ENCODE measurements at regions not wholly inside any gene's neighbourhood (a gene's known extent, or its start where the extent isn't known, plus 50 kb on each side); places are given as distances from the start of the nearest gene placed in this dataset.
"Not testable (repeated sequence)": the region's sequence is repeated elsewhere in the genome, so short reads cannot be mapped to it uniquely, and the experiment has no call there.

DNA sequence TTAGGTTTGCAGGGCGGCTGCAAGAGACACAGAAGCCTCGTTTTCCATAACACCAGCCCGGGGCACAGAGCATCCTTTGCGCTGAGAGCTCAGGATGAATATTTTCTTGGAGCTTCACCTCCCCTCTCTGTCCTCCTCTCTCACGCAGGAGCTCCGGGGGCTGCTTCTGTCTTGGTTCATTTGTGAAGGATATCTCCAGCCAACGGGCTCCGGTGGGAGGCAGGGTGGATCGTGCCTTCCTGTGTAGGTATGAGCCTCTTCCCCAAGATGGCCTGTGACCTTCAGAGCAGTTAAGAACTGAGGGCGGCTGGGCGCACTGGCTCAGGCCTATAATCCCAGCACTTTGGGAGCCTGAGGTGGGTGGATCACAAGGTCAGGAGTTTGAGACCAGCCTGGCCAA, 319.0 kb upstream of the C1orf174 start:
- intact Hi-C loops (cut with DNase I) = no loop called here
- no peak for DNase-seq (ENCODE audit: low spot score)

DNA sequence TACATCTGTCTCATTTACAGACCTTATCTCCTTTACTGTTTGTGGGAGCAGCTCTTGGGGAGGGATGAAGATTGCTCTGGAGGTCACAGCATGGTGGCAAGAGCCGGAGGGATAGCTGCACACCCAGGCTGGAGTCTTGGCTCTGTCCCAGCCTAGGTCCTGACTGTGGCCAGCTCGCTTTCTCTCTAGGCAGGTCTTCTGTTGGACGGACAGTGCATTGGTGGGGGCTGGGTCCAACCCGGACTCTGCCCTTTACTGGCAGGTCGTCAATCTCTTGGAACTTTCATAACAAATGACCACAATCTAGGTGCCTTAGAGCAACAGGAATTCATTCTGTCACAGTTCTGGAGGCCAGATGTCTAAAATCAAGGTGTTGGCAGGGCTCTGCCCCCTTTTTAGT, 319.8 kb upstream of the C1orf174 start:
- intact Hi-C loops (cut with DNase I) = no loop called here
- no peak for DNase-seq (ENCODE audit: low spot score)

DNA sequence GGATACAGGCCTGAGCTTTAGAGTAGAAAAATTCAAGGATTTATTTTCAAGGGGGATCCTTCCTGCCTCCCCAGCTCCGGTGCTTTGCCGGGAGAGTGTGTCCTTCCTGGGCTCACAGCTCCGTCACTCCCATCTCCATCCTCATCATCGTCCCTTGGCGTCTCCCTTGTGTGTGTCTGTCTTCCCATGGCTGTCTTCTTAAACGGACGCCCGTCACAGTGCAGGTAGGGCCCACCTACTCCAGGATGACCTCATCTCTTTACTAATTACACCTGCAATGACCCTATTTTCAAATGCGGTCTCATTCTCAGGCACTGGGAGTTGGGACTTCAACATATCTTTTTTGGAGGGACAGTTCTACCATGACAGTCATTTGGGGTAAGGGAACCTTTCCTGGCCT, 320.3 kb upstream of the C1orf174 start:
- intact Hi-C loops (cut with DNase I) = no loop called here
- DNase-seq (ENCODE audit: low spot score) = no peak

DNA sequence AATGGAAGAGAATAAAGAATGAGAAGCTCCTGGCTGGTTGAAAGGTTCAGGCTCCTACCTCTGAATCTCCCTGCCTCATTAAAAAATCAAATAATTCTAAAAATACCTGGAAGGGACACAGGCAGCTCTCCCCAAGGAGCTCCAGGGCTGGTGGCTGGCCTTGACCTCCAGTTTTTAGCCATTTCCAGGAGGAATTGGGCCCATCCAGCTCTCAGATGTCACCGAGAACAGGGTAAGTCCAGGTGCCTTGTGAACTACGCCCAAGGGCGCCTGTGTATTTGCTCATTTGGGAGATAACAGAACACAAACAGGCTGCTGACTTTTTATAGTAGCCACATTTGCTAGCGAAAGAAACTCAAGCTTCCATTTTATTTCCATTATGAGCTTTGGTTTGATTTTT, 321.0 kb upstream of the C1orf174 start:
- intact Hi-C loops (cut with DNase I) = no loop called here
- DNase-seq (ENCODE audit: low spot score) = no peak

DNA sequence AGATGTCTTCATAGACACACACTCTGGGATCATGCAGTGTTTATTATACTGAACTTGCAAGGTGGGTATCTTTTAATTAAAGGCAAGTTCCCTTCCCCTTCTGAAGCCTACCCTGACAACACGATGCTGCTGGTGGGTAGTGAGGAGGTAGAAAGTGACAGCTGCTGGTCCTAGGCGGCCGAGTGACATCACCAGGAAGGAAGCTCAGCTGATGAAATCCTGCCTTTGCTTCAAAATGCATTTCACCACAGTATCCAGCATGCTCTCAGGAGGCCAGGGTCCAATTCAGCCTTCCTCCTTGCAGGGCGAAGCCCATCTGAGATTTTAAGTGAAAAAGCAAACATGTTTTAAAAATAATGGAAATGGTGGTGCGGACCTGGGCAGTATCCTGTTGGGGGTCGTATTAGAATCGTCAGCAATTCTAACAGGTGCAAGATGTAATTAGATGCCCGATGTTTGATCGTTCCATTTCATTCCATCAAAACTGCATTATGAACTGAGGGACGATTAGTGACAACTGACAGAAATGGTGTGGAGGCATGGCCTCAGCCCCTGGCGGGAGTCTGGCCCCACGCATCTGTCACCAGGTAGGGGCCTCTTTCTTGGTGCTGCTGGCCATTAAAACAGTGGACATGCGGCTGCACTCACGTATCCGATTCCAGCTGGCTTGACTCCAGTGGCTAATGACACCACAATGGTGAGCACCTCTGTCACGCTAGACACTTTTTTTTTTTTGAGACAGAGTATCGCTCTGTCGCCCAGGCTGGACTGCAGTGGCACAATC, 324.8 kb upstream of the C1orf174 start:
- no peak for DNase-seq (ENCODE audit: low spot score)
- intact Hi-C loops (cut with DNase I) = no loop called here

DNA sequence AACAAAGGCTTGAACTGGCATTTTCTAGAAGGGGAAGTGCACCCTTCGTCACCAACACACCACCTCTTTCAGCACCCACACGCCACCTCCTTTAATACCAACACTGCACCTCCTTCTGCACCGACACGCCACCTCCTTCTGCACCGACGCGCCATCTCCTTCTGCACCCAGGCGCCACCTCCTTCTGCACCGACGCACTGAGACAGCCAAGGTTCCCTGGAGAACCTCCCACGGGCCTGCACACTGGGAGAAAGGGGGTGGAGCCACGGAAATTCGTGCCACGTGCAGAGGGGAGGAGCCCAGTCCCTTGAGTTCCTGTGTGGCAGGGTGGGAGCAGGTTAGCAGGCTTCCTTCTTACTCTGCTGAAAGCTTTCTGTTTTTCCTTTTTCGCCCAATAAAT, 327.9 kb upstream of the C1orf174 start:
- intact Hi-C loops (cut with DNase I) = no loop called here
- DNase-seq (ENCODE audit: low spot score) = no peak

DNA sequence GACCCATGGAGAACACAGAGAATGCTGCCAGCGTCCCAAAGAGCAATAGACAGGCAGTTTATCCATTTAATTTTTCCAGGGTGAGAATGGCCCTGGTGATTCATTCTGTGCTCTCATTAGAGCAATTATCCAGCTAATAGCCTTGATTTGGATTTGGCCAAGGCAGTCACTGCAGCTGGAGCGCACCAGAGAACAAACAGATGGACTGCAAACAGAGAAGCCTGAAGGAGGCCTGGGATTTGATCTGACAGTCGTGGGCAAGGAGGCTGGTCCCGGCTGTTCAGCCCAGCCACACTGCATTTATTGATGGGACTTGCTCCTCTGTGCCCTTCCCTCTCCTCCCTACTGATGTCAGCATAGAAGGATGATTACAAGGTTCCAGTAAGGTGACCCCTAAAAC, 353.9 kb upstream of the C1orf174 start:
- intact Hi-C loops (cut with DNase I) = no loop called here
- no peak for DNase-seq (ENCODE audit: low spot score)

DNA sequence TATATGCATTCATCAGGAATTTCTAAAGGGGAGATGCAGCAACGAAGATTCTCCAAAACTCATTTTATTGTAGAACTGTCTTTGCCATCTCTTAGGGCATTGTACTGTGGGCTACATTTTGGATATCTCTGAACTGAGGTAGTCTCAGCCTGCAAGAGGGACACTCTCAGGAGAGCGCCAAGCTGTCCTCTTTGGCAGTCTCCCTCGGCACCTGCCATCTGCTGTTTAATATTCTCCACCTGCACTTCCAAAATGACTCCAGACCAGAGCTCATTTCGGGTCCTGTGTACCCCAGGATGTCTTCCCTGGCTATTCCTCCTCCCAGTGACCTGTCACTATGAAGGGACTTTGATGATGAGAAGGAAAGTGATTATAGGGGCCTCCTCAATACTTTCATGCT, 356.3 kb upstream of the C1orf174 start:
- intact Hi-C loops (cut with DNase I) = no loop called here
- DNase-seq (ENCODE audit: low spot score) = no peak

DNA sequence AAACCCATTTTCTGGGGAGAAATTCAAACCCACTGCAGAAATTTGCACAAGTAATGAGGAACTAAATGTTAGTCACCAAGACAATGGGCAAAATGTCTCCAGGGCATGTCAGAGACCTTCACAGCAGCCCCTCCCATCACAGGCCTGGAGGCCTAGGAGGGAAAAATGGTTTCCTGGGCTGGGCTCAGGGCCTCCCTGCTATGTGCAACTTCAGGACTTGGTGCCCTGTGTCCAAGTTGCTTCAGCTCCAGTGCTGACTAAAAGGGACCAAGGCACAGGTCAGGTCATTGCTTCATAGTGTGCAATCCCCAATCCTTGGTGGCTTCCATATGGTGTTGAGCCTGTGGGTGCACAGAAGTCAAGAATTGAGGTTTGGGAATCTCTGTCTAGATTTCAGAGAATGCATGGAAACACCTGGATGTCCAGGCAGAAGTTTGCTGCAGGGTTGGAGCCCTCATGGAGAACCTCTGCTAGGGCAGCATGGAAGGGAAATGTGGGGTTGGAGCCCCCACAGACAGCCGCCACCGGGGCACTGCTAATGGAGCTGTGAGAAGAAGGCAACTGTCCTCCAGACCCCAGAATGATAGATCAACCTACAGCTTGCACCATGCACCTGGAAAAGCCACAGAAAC, 358.2 kb upstream of the C1orf174 start:
- intact Hi-C loops (cut with DNase I) = not testable (repeated sequence)

DNA sequence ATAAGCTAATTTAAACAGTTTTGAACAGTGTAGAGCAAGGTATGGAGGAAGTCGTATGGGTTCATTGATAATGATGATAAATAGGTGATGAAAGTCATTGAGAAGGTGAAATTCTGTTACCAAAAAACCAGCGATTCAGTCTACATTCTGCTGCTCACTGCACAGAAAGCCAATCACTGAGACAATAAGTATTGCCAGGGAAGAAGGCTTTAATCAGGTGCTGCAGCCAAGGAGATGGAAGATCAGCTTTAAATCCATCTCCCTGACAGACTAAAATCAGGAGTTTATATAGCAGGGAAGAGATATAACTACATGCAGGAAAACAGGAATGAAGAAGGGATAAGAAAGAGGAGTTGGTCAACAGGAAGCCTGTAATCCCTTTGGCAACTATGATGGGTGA, 361.3 kb upstream of the C1orf174 start:
- no peak for DNase-seq (ENCODE audit: low spot score)
- intact Hi-C loops (cut with DNase I) = no loop called here

More for the DNA sequence above, 358.2 kb upstream of the C1orf174 start:
- DNase-seq (ENCODE audit: low spot score) = not testable (repeated sequence)

DNA sequence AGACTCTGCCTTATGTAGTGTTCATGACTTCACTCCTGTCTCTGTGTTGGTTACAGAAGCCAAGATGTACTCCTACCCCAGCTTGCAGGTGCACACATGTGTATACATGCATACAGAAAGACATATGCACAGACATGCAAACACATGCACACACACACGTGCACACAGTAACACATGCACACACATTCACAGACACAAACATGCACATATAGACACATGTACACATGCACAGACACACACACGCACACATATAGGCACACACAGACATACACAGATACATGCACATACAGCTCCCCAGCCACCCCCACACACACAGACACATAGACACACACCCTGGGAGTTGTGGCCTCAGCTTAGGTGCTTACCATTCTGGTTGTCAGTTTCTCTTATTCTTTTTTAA, 362.6 kb upstream of the C1orf174 start:
- DNase-seq (ENCODE audit: low spot score) = no peak
- intact Hi-C loops (cut with DNase I) = no loop called here

DNA sequence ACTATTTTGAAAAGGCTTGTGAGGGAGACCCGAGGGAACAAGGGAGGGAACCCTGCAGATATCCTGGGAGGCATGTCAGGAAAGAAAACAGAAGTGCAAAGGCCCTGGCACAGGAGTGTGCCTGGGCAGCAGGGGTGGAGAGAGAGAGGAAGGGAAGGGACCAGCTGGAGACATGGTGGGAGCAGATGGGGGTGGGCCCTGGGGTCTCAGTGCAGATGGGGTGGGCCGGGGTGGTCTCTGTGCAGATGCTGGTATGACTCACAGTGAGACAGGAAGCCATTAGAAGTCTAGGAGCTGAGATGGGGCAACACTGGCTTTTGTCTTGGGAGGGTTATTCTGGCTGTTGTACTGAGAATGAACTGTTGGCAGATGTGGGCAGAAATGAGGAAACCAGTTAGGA, 363.6 kb upstream of the C1orf174 start:
- intact Hi-C loops (cut with DNase I) = no loop called here
- no peak for DNase-seq (ENCODE audit: low spot score)

DNA sequence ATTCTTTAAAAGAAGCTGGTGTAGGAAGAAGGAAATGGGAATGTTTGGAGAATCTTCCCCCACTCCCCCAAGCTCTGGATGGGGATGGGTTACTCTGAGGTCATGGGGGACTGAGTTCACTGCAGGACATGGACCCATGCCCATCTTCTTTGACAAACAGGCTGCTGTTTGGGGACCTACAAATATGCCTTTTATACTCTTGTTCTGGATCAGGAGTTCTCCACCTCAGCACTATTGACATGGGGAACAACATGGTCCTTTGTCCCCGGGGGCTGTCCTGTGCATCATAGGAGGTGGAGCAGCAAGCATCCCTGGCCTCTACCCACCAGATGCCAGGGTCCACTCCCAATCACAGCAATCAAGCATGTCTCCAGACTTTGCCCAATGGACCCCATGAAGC, 365.8 kb upstream of the C1orf174 start:
- intact Hi-C loops (cut with DNase I) = no loop called here
- DNase-seq (ENCODE audit: low spot score) = no peak

DNA sequence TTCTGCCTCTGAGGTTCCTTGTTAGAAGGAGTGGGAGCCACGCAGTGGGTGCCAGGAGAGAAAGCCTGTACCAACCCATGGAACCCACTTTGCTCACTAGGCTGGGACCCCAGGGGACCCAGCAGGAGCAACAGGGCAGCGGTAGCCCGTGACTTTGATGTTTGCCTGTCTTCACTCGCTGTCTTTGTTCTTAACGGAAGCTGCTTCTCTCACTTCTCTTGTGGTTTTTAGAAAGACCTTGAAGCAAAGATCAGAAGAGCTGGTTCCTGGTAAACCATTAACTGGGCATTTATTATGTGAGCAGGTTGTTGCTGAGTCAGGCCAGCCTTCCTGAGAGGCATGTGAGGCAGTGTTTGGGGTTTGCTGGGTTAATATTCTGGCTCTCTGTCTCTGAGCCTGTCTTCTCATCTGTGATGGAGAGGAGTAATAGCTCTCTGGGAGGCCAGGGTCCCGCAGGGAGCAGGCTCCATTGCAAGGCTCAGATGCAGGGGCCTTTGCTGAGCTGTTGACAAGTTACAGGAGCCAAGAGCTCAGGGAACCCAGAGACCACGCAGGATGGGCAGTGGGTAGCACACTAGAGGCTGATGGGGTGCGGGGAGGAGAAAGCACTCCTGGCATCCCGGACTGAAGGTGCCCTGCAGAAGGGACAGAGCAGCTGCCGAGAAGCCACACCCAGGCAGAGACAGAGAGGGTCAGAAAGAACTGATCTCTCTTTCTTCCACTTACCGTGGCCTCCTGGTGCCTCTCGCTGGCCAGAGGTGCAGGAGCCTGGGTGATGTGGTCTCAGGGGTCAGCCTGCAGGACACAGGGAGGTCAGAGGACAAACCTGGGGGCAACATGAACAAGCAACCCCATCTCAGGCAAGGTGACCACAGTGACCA, 367.5 kb upstream of the C1orf174 start:
- intact Hi-C loops (cut with DNase I) = no loop called here

DNA sequence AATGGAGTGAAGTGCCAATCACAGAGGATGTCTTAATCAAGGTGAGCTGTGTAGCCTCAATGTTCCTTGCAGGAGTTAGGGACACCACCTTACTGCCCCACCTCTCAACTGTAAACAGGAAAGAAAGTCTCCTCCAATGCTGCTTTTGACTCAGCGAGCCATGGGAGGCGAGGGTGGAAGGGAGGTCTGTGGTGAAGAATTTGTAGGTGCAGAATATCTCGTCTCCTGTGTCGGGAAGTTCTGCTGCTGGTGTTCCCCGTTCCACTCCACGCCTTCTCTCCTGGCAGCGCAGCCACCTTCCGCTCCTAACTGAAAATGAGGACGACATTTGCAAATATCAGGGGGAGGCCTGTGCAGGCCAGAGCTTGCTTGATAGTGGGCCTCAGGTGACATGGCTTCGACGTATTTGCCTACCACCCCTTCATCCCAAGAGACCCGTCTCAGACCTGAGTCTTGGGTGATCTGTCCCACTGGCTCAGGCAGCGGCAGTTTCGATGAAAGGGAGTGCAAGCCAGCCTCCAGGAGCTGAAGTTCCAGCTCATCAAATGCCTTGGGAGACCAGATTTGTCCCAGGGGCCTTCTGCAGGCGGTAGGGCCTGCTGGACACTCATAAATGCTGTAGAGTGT, 368.3 kb upstream of the C1orf174 start:
- intact Hi-C loops (cut with DNase I) = no loop called here
- no peak for DNase-seq (ENCODE audit: low spot score)

More for the DNA sequence above, 367.5 kb upstream of the C1orf174 start:
- no peak for DNase-seq (ENCODE audit: low spot score)

DNA sequence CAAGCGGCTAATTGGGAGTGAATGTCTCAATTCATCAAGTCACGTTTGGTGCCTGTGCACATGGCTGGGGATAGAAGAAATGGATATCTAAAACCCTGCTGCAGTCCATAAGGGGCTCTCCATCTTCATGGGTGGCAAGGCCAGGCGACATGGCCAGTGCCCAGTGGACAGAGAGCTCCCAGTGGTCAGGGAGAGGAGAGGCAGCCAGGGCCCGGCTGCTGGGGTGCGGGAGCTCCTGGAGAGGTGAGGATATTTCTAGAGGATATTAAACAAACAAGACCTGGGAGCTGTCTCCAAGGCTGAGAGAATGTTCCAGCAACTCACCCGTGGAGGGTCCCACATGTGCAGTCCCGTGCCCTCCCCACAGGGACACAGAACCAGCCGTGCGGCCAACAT, 368.8 kb upstream of the C1orf174 start:
- no peak for DNase-seq (ENCODE audit: low spot score)
- intact Hi-C loops (cut with DNase I) = no loop called here

DNA sequence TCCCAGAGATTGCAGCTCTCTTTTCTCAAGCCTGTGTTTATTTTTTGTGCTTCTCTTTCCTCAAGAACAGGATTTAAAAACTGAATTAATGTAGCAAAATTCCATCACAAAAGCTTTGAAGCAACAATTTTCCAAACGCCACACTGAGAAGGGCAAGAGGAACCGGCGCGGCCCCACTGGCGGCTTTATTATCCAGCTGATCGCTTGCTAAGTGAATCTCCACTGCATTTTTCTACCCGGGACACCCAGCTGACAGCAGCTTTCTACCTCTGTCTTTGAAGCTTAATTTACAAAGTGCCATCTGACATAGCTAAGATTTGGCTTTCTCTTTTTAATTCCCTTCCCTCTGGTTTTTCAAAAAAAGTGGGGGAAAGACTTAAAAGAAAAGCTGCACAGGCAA, 369.3 kb upstream of the C1orf174 start:
- intact Hi-C loops (cut with DNase I) = no loop called here
- DNase-seq (ENCODE audit: low spot score) = no peak

DNA sequence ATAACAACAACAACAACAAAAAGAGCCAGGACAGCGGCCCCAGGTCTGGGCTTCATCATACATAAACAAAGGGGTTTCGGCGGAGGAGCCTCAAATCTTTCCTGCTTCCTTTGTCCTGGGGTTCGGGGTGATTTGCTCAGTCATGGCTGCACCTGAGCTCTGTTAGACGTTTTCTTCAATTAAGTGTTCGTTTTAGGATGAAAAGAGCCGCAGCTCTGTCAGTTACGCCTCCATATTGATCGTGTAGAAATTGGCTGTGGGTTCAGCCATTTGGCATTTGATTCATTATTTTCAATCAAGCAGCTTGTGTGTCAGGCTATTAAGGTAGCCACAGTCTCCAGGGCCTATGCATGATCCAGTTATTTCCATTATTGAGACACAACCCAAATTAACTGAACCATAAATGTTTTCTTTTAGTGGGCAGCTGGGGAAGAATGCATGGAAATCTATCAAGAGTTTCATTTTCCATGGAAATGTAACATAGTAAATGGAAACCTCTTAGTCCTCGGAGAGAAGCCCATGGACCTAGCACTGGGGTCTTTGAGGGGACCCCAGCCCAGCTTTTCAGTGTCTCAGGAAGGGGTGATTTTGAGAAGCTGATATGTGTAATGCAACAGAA, 370.0 kb upstream of the C1orf174 start:
- DNase-seq (ENCODE audit: low spot score) = no peak
- intact Hi-C loops (cut with DNase I) = no loop called here

DNA sequence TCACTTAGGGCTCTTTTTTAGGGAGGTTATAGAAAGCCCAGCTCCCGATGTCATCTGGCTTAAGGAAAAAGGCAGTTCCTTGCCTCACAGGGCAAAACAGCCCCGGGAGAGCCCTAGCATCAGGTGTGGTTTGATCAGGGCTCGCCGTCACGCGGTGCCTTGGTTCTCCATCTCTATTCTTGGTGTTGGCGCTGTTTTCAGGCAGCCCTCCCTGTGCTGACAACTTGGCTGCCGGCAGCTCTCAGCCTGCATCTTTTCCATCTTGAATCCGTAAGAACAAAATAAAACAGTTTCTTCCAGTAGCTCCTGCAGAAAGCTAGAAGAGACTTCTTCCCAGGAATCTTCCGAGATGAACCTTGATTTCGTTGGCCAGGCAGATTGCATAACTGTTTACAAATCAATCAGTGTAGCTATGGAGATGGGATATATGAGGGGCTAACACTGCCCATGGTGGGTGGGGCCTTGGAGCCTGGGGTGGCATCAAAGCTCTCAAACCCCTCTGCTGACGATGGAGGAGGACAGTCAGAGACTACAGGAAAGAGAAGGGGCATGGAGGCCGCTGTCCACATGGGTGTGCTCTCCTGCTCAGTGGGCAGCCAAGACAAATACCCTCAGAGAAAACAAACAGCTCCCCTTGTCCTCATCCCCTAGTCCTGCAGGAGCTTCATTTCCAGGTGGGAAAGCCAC, 370.7 kb upstream of the C1orf174 start:
- intact Hi-C loops (cut with DNase I) = no loop called here

More for the DNA sequence above, 370.7 kb upstream of the C1orf174 start:
- DNase-seq (ENCODE audit: low spot score) = no peak

Measured in cardiac septum (tissue), 1 donor.